SK-N-SH treated with all-trans-retinoic acid at 6 μM for 48 hours (cell line): ENCODE measurements at regions not wholly inside any gene's neighbourhood (a gene's known extent, or its start where the extent isn't known, plus 50 kb on each side); places are given as distances from the start of the nearest gene placed in this dataset.
"Not testable (repeated sequence)": the region's sequence is repeated elsewhere in the genome, so short reads cannot be mapped to it uniquely, and the experiment has no call there.

Source experiments
- ATAC-seq: fragments of 200-7000 bp; cut with Tn5 transposase; 3 replicates; pipeline ENCODE4 v1.9.1; 2020; ENCODE audit warnings: mild to moderate bottlenecking, moderate library complexity
- ARNTL ChIP-seq: fragments of 450-650 bp; formaldehyde crosslinking; IDR thresholded peaks from 2 replicates; pipeline ENCODE4 v1.5.0; 2020; ENCODE audit warnings: low read depth, mild to moderate bottlenecking, moderate library complexity, borderline replicate concordance
- BACH2 ChIP-seq: fragments of 250-450 bp; sonication (Bioruptor Pico); IDR thresholded peaks from 2 replicates; pipeline ENCODE4 v1.9.0; 2021; ENCODE audit warnings: mild to moderate bottlenecking, borderline replicate concordance
- CSDC2 ChIP-seq: fragments of 250-450 bp; sonication (Bioruptor Pico); IDR thresholded peaks from 2 replicates; pipeline ENCODE4 v1.5.0; 2020; ENCODE audit warnings: mild to moderate bottlenecking, moderate library complexity
- ESRRG ChIP-seq: fragments of 250-450 bp; sonication (Bioruptor Pico); IDR thresholded peaks from 2 replicates; pipeline ENCODE4 v1.6.1; 2021; ENCODE audit warnings: mild to moderate bottlenecking
- GLIS3 ChIP-seq: fragments of 250-450 bp; sonication (Bioruptor Pico); IDR thresholded peaks from 2 replicates; pipeline ENCODE4 v1.5.0; 2020; ENCODE audit warnings: mild to moderate bottlenecking, moderate library complexity
- ISL1 ChIP-seq: fragments of 250-450 bp; sonication (Bioruptor Pico); IDR thresholded peaks from 2 replicates; pipeline ENCODE4 v2.1.2; 2022; ENCODE audit warnings: mild to moderate bottlenecking, moderate library complexity
- OSR1 ChIP-seq: fragments of 250-450 bp; sonication (Bioruptor Pico); IDR thresholded peaks from 2 replicates; pipeline ENCODE4 v1.8.0; 2022; ENCODE audit warnings: moderate library complexity, mild to moderate bottlenecking, inconsistent platforms
- PPARA ChIP-seq: fragments of 250-450 bp; sonication (Bioruptor Pico); IDR thresholded peaks from 2 replicates; pipeline ENCODE4 v1.5.0; 2020; ENCODE audit warnings: mild to moderate bottlenecking, borderline replicate concordance
- RARB ChIP-seq: fragments of 250-450 bp; sonication (Bioruptor Pico); IDR thresholded peaks from 2 replicates; pipeline ENCODE4 v1.8.0; 2021; ENCODE audit warnings: mild to moderate bottlenecking, moderate library complexity
- SNAI2 ChIP-seq: fragments of 250-450 bp; sonication (Bioruptor Pico); IDR thresholded peaks from 2 replicates; pipeline ENCODE4 v1.5.0; 2020; ENCODE audit warnings: mild to moderate bottlenecking, moderate library complexity
- TCF4 ChIP-seq: fragments of 250-450 bp; sonication (Bioruptor Pico); IDR thresholded peaks from 2 replicates; pipeline ENCODE4 v1.8.0; 2021; ENCODE audit warnings: mild to moderate bottlenecking, moderate library complexity, borderline replicate concordance
- TOX ChIP-seq: fragments of 250-450 bp; sonication (Bioruptor Pico); IDR thresholded peaks from 2 replicates; pipeline ENCODE4 v1.8.0; 2021; ENCODE audit warnings: mild to moderate bottlenecking, moderate library complexity, borderline replicate concordance
- ZFP3 ChIP-seq: fragments of 250-450 bp; sonication (Bioruptor Pico); IDR thresholded peaks from 2 replicates; pipeline ENCODE4 v1.5.0; 2020; ENCODE audit warnings: mild to moderate bottlenecking, moderate library complexity
- ZFP30 ChIP-seq: fragments of 450-650 bp; formaldehyde crosslinking; IDR thresholded peaks from 2 replicates; pipeline ENCODE4 v1.5.0; 2022; ENCODE audit warnings: mild to moderate bottlenecking, moderate library complexity
- ZNF565 ChIP-seq: fragments of 450-650 bp; formaldehyde crosslinking; conservative IDR thresholded peaks from 2 replicates; pipeline ENCODE4 v1.5.0; 2020; ENCODE audit warnings: low read depth, mild to moderate bottlenecking, moderate library complexity
- ZNF70 ChIP-seq: fragments of 450-650 bp; formaldehyde crosslinking; IDR thresholded peaks from 2 replicates; pipeline ENCODE4 v1.5.0; 2020; ENCODE audit warnings: mild to moderate bottlenecking, moderate library complexity
- TF ChIP-seq, protein P1 (sequence below): fragments of 250-450 bp; sonication (Bioruptor Pico); IDR thresholded peaks from 2 replicates; pipeline ENCODE4 v1.5.1; 2021; ENCODE audit warnings: mild to moderate bottlenecking, moderate library complexity
- TF ChIP-seq, protein P2 (sequence below): fragments of 250-450 bp; sonication (Bioruptor Pico); IDR thresholded peaks from 2 replicates; pipeline ENCODE4 v1.8.0; 2020; ENCODE audit warnings: mild to moderate bottlenecking, moderate library complexity, borderline replicate concordance
- TF ChIP-seq, protein P3 (sequence below): fragments of 250-450 bp; sonication (Bioruptor Pico); IDR thresholded peaks from 2 replicates; pipeline ENCODE4 v1.8.0; 2021; ENCODE audit warnings: low read depth, mild to moderate bottlenecking, moderate library complexity, borderline replicate concordance
- TF ChIP-seq, protein P4 (sequence below): fragments of 250-450 bp; sonication (Bioruptor Pico); IDR thresholded peaks from 2 replicates; pipeline ENCODE4 v1.5.1; 2020; ENCODE audit warnings: low read depth, mild to moderate bottlenecking, moderate library complexity
- TF ChIP-seq, protein P5 (sequence below): fragments of 250-450 bp; sonication (Bioruptor Pico); IDR thresholded peaks from 2 replicates; pipeline ENCODE4 v1.5.0; 2020; ENCODE audit warnings: mild to moderate bottlenecking, moderate library complexity

DNA sequence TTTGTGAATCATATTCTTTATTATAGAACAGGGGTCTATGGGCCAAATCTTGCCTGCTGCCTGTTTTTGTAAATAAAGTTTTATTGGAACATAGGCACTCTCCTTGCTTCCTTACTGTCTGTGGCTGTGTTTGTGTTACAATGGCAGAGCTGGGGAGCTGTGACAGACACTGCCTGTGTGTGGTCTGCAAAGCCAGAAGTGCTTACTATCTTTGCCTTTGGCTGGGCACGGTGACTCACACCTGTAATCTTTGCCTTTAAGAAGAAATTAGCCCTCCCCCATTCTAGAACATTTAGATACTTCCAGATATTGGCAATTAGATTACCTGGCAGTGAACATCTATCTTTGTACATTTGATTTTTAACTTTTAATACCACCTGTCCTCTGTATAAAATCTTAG, 308.3 kb downstream of the FOXL1 start (continued):
- TF ChIP-seq, protein P1, sequence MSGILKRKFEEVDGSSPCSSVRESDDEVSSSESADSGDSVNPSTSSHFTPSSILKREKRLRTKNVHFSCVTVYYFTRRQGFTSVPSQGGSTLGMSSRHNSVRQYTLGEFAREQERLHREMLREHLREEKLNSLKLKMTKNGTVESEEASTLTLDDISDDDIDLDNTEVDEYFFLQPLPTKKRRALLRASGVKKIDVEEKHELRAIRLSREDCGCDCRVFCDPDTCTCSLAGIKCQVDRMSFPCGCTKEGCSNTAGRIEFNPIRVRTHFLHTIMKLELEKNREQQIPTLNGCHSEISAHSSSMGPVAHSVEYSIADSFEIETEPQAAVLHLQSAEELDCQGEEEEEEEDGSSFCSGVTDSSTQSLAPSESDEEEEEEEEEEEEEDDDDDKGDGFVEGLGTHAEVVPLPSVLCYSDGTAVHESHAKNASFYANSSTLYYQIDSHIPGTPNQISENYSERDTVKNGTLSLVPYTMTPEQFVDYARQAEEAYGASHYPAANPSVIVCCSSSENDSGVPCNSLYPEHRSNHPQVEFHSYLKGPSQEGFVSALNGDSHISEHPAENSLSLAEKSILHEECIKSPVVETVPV (CRISPR knock-in tag), result no peak
- TF ChIP-seq, protein P2, sequence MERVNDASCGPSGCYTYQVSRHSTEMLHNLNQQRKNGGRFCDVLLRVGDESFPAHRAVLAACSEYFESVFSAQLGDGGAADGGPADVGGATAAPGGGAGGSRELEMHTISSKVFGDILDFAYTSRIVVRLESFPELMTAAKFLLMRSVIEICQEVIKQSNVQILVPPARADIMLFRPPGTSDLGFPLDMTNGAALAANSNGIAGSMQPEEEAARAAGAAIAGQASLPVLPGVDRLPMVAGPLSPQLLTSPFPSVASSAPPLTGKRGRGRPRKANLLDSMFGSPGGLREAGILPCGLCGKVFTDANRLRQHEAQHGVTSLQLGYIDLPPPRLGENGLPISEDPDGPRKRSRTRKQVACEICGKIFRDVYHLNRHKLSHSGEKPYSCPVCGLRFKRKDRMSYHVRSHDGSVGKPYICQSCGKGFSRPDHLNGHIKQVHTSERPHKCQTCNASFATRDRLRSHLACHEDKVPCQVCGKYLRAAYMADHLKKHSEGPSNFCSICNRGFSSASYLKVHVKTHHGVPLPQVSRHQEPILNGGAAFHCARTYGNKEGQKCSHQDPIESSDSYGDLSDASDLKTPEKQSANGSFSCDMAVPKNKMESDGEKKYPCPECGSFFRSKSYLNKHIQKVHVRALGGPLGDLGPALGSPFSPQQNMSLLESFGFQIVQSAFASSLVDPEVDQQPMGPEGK (CRISPR knock-in tag), result no peak

DNA sequence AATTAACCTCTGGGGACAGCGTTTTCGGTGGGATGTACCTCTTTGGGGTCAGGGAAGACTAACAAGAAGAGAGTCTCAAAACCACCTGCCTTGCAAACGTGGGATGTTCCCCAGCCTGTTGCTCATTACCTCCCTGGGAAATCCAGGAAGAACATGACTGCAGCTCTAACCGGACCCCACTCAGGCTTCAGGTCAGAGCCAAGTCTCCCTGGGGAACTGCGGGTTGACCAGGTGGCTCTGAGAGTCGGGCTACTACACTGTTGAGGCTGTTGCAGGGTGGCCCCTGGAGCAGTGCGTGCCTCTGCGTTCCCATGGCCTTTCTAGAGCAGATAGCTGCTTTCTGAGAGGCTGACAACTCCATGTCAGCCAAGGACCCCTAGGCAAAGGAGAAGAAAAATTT, 309.1 kb downstream of the FOXL1 start:
- no peak for TF ChIP-seq TOX (CRISPR knock-in tag)
- TF ChIP-seq ZFP3 (CRISPR knock-in tag), result no peak
- TF ChIP-seq ZNF565 (CRISPR knock-in tag), result no peak
- TF ChIP-seq ISL1 (CRISPR knock-in tag), result no peak
- TF ChIP-seq, protein P2 (CRISPR knock-in tag), result no peak
- TF ChIP-seq ZFP30 (CRISPR knock-in tag), result no peak
- TF ChIP-seq ARNTL (CRISPR knock-in tag), result no peak
- no peak for TF ChIP-seq PPARA (CRISPR knock-in tag)
- no peak for TF ChIP-seq ZNF70 (CRISPR knock-in tag)
- TF ChIP-seq ESRRG (CRISPR knock-in tag), result no peak
- no peak for TF ChIP-seq OSR1
- no peak for ATAC-seq

DNA sequence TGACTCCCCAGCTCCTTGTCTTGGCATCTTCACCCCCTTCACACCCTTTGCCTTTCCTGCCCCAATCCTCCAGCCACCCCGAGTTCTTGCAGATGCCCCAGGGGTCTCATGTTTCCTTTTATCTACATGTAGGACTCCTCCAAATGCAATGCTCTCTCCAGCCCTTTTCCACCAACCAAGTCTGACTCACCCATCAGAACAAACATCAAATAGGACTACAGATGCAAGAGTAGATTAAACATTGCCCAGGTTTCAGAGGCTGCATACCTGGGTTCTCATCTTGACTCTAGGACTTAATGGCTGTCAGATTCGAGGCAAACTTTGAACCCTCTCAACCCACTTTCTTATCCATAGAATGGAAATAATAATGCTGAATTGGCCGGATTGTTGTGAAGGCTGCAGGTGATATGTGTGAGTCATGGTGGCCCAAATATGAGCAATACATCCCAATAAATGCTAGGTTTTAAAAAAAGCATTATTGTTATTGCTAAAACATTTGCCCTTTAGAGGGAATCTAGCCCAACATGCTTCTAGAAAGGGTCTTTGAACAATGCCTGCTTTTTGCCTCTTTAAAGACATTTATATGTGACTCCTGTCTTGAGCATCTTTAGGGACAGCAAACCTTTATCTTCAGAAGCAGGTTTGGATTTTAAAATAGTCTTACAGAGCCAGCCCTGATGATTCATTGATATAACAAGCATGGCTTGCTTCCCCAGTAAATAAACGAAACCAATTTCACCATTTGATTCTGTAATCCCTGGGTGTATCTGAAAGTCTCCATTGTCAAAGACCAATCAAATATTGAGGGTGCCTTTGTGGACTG, 310.1 kb downstream of the FOXL1 start:
- ATAC-seq, result no peak

DNA sequence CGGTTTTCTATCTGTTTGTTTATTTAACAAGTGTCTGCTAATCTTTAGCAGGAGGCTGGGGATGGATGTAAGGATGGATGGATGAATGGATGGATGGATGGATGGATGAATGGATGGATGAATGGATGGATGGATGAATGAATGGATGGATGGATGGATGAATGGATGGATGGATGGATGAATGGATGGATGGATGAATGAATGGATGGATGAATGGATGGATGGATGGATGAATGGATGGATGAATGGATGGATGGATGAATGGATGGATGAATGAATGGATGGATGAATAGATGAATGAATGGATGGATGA, 310.7 kb downstream of the FOXL1 start:
- ATAC-seq, result not testable (repeated sequence)

More for the DNA sequence above, 310.1 kb downstream of the FOXL1 start:
- TF ChIP-seq TCF4 (CRISPR knock-in tag), result no peak
- no peak for TF ChIP-seq TOX (CRISPR knock-in tag)
- no peak for TF ChIP-seq GLIS3 (CRISPR knock-in tag)
- TF ChIP-seq CSDC2 (CRISPR knock-in tag), result no peak
- no peak for TF ChIP-seq ARNTL (CRISPR knock-in tag)
- TF ChIP-seq, protein P3, sequence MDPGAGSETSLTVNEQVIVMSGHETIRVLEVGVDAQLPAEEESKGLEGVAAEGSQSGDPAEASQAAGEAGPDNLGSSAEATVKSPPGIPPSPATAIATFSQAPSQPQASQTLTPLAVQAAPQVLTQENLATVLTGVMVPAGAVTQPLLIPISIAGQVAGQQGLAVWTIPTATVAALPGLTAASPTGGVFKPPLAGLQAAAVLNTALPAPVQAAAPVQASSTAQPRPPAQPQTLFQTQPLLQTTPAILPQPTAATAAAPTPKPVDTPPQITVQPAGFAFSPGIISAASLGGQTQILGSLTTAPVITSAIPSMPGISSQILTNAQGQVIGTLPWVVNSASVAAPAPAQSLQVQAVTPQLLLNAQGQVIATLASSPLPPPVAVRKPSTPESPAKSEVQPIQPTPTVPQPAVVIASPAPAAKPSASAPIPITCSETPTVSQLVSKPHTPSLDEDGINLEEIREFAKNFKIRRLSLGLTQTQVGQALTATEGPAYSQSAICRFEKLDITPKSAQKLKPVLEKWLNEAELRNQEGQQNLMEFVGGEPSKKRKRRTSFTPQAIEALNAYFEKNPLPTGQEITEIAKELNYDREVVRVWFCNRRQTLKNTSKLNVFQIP (CRISPR knock-in tag), result no peak
- TF ChIP-seq, protein P2 (CRISPR knock-in tag), result no peak
- no peak for TF ChIP-seq SNAI2 (CRISPR knock-in tag)
- no peak for TF ChIP-seq ZFP3 (CRISPR knock-in tag)
- TF ChIP-seq BACH2, result no peak
- no peak for TF ChIP-seq RARB
- TF ChIP-seq ZFP30 (CRISPR knock-in tag), result no peak
- TF ChIP-seq, protein P4, sequence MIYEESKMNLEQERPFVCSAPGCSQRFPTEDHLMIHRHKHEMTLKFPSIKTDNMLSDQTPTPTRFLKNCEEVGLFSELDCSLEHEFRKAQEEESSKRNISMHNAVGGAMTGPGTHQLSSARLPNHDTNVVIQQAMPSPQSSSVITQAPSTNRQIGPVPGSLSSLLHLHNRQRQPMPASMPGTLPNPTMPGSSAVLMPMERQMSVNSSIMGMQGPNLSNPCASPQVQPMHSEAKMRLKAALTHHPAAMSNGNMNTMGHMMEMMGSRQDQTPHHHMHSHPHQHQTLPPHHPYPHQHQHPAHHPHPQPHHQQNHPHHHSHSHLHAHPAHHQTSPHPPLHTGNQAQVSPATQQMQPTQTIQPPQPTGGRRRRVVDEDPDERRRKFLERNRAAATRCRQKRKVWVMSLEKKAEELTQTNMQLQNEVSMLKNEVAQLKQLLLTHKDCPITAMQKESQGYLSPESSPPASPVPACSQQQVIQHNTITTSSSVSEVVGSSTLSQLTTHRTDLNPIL (CRISPR knock-in tag), result no peak
- no peak for TF ChIP-seq ISL1 (CRISPR knock-in tag)
- no peak for TF ChIP-seq ZNF565 (CRISPR knock-in tag)
- no peak for TF ChIP-seq ESRRG (CRISPR knock-in tag)
- TF ChIP-seq, protein P5, sequence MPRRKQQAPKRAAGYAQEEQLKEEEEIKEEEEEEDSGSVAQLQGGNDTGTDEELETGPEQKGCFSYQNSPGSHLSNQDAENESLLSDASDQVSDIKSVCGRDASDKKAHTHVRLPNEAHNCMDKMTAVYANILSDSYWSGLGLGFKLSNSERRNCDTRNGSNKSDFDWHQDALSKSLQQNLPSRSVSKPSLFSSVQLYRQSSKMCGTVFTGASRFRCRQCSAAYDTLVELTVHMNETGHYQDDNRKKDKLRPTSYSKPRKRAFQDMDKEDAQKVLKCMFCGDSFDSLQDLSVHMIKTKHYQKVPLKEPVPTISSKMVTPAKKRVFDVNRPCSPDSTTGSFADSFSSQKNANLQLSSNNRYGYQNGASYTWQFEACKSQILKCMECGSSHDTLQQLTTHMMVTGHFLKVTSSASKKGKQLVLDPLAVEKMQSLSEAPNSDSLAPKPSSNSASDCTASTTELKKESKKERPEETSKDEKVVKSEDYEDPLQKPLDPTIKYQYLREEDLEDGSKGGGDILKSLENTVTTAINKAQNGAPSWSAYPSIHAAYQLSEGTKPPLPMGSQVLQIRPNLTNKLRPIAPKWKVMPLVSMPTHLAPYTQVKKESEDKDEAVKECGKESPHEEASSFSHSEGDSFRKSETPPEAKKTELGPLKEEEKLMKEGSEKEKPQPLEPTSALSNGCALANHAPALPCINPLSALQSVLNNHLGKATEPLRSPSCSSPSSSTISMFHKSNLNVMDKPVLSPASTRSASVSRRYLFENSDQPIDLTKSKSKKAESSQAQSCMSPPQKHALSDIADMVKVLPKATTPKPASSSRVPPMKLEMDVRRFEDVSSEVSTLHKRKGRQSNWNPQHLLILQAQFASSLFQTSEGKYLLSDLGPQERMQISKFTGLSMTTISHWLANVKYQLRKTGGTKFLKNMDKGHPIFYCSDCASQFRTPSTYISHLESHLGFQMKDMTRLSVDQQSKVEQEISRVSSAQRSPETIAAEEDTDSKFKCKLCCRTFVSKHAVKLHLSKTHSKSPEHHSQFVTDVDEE, result no peak
